ENCODE measurements at regions not wholly inside any gene's neighbourhood (a gene's known extent, or its start where the extent isn't known, plus 50 kb on each side); places are given as distances from the start of the nearest gene placed in this dataset.
"Not testable (repeated sequence)": the region's sequence is repeated elsewhere in the genome, so short reads cannot be mapped to it uniquely, and the experiment has no call there.

DNA sequence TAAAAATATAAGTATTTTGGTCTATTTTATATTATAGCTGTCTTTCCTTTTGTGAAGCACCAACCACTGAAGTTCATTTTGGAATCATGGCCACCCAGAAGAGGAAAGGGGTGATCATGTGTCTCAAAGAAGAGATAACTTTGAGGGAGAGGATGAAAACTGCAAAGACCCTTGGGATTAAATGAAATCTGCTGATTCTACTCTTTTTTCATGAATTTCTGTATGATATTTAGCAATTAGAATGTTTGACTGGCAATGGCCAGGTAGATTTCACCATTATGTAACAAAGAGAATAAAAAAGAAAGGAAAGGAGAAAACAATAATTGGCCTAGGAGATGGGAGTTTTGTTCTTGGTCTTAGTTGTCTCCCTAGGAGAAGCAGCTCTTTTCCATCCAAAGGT, 350.8 kb downstream of the EMP1 start:
- Histone ChIP-seq H3K27me3 (peaks cover 0 to 21% (median 17%) of the 10 kb centered on the region in 11 experiments; a peak in 18 of 22 replicates), H4K20me1 (no peaks in the 10 kb centered on the region), H3K27ac (no peak overlapping the region), H3K4me1 (no peaks in the 10 kb centered on the region), H3K4me3 (no peak overlapping the region), H3K4me2 (no peak overlapping the region), H3K9me3 (replicated peaks in 1 of 11) (peaks cover 0 to 7% (median 0%) of the 10 kb centered on the region in 11 experiments; a peak in 5 of 22 replicates), H3K9ac (no peak overlapping the region), H3K36me3 (no peaks in the 10 kb centered on the region)
- TF ChIP-seq Cebpa-rat (IDR thresholded peaks at IDR 0.05): no peak

GRCh38 chr12:13546231-13546630, 349.7 kb downstream of the EMP1 start:
- no peaks in the 10 kb centered on the region for H4K20me1 ChIP-seq
- H3K27me3 ChIP-seq: peaks cover 0 to 21% (median 17%) of the 10 kb centered on the region in 11 experiments; a peak in 18 of 22 replicates
- no peak overlapping the region for H3K4me3 ChIP-seq
- no peak for TF ChIP-seq Cebpa-rat (IDR thresholded peaks at IDR 0.05)
- no peak overlapping the region for H3K9ac ChIP-seq
- H3K4me1 ChIP-seq: peaks cover 0 to 7% (median 1%) of the 10 kb centered on the region in 10 experiments; a peak in 11 of 20 replicates
- H3K27ac ChIP-seq: no peak overlapping the region
- no peak overlapping the region for H3K4me2 ChIP-seq
- no peaks in the 10 kb centered on the region for H3K9me3 ChIP-seq (replicated peaks in 1 of 11)
- no peaks in the 10 kb centered on the region for H3K36me3 ChIP-seq

DNA sequence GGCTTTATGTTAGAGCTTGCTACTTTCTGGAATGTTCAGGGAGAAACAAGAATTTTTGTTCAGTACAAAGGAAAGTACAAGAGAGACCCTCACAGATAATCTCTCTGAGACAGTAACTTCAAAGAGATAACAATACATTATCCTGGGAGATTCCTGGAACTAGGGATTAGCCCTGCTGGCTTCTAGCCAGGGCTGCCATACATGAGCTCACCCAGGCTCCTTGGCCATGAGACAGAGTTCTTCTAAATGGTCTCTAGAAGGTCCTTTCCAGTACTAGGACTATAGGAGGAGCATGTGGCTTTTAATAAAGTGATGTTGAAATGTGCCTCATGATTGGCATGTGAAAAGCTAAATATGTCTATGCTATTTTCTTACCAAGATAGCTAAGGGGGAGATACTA, 342.5 kb downstream of the EMP1 start:
- no peaks in the 10 kb centered on the region for H3K9me3 ChIP-seq (replicated peaks in 1 of 11)
- no peaks in the 10 kb centered on the region for H3K27me3 ChIP-seq
- H3K27ac ChIP-seq: no peak overlapping the region
- no peak overlapping the region for H3K4me3 ChIP-seq
- no peaks in the 10 kb centered on the region for H3K36me3 ChIP-seq
- H3K9ac ChIP-seq: no peak overlapping the region
- TF ChIP-seq Cebpa-rat (IDR thresholded peaks at IDR 0.05): no peak
- no peaks in the 10 kb centered on the region for H4K20me1 ChIP-seq
- no peak overlapping the region for H3K4me2 ChIP-seq
- peaks cover 0 to 14% (median 8%) of the 10 kb centered on the region in 10 experiments; a peak in 12 of 20 replicates for H3K4me1 ChIP-seq

GRCh38 chr12:13538136-13538535, 341.6 kb downstream of the EMP1 start:
- Histone ChIP-seq H3K4me2 (no peak overlapping the region), H3K9ac (no peak overlapping the region), H3K36me3 (no peaks in the 10 kb centered on the region), H3K27ac (no peak overlapping the region), H3K9me3 (replicated peaks in 1 of 11) (no peaks in the 10 kb centered on the region), H3K4me1 (peaks cover 0 to 14% (median 8%) of the 10 kb centered on the region in 10 experiments; a peak in 12 of 20 replicates), H3K4me3 (no peak overlapping the region), H3K27me3 (no peaks in the 10 kb centered on the region), H4K20me1 (no peaks in the 10 kb centered on the region)
- no peak for TF ChIP-seq Cebpa-rat (IDR thresholded peaks at IDR 0.05)

- no peak for TF ChIP-seq Cebpa-rat (IDR thresholded peaks at IDR 0.05)
- no peaks in the 10 kb centered on the region for H4K20me1 ChIP-seq
- H3K36me3 ChIP-seq: no peaks in the 10 kb centered on the region
- H3K4me2 ChIP-seq: no peak overlapping the region
- no peak overlapping the region for H3K4me3 ChIP-seq
- H3K9ac ChIP-seq: no peak overlapping the region
- H3K9me3 ChIP-seq (replicated peaks in 1 of 11): no peaks in the 10 kb centered on the region
- no peak overlapping the region for H3K27ac ChIP-seq
- no peaks in the 10 kb centered on the region for H3K27me3 ChIP-seq
- H3K4me1 ChIP-seq: peaks cover 0 to 14% (median 8%) of the 10 kb centered on the region in 10 experiments; a peak in 12 of 20 replicates
These were observed 341.1 kb downstream of the EMP1 start for GRCh38 chr12:13537623-13538022.

DNA sequence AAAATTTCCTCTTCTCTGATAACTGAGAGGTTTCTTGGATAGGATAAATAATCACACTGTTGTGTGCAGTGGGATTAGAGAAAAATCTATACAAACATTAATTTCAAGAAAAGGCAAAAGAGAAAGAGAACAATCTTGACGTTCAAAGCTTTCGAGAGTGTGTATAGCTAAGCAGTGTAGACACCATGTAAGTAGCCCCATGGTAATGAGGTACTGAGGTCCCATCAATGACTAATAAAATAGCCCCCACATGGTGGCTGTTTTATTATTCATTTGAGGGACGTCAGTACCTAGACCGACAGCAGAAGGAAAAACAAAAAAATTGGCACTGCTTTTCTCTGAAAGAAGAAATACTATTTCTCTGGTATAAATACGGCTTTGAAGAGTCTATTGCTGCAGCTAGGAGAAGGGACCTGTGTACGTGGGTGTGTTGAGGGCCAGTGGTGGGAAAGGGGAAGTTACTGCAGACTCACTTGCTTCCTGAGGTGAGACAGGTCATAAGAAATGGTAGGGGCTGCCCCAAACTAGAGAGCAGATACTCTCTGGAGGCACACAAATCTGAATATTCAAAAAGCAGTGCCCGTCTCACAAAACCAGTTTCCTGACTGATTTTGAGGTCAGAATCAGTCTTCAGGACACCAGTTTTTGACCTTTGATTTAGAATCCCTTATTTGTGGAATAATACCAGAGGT, 339.8 kb downstream of the EMP1 start:
- Histone ChIP-seq H3K9ac (no peak overlapping the region), H4K20me1 (no peaks in the 10 kb centered on the region), H3K27me3 (no peaks in the 10 kb centered on the region), H3K36me3 (no peaks in the 10 kb centered on the region), H3K27ac (no peak overlapping the region), H3K4me2 (no peak overlapping the region), H3K9me3 (replicated peaks in 1 of 11) (no peaks in the 10 kb centered on the region), H3K4me1 (peaks cover 0 to 9% (median 8%) of the 10 kb centered on the region in 10 experiments; a peak in 12 of 20 replicates), H3K4me3 (no peak overlapping the region)
- TF ChIP-seq Cebpa-rat (IDR thresholded peaks at IDR 0.05): no peak

- Histone ChIP-seq H3K36me3 (no peaks in the 10 kb centered on the region), H4K20me1 (no peaks in the 10 kb centered on the region), H3K4me2 (no peak overlapping the region), H3K27ac (no peak overlapping the region), H3K4me3 (no peak overlapping the region), H3K9me3 (replicated peaks in 1 of 11) (no peaks in the 10 kb centered on the region), H3K27me3 (no peaks in the 10 kb centered on the region), H3K9ac (no peak overlapping the region), H3K4me1 (no peaks in the 10 kb centered on the region)
- no peak for TF ChIP-seq Cebpa-rat (IDR thresholded peaks at IDR 0.05)
These were observed 338.3 kb downstream of the EMP1 start for GRCh38 chr12:13534645-13535398.

DNA sequence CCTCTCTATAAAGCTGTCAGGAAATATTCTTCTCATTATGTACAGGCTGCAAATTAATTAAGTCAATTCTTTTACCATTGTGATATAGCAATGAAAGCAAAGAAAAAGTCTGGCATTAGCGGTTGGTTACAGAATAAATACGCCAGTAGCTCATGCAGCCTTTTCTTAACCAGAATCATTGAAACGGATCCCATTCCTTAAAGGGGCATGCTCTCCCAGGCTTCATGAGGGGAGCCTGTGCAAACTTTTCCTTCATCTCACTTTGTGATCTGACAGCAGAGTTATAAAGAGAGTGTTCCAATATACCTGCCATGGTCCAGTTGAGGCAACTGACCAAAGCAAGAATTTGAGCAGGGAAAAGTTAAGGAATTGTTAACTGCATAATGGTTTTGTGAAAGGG, 337.7 kb downstream of the EMP1 start:
- Histone ChIP-seq H3K4me2 (no peak overlapping the region), H3K9me3 (replicated peaks in 1 of 11) (no peaks in the 10 kb centered on the region), H3K27me3 (no peaks in the 10 kb centered on the region), H3K9ac (no peak overlapping the region), H3K4me3 (no peak overlapping the region), H3K36me3 (no peaks in the 10 kb centered on the region), H3K27ac (no peak overlapping the region), H4K20me1 (no peaks in the 10 kb centered on the region), H3K4me1 (no peaks in the 10 kb centered on the region)
- no peak for TF ChIP-seq Cebpa-rat (IDR thresholded peaks at IDR 0.05)

- Histone ChIP-seq H3K27ac (no peak overlapping the region), H3K27me3 (no peaks in the 10 kb centered on the region), H3K4me2 (no peak overlapping the region), H3K9ac (no peak overlapping the region), H3K36me3 (no peaks in the 10 kb centered on the region), H3K9me3 (replicated peaks in 1 of 11) (no peaks in the 10 kb centered on the region), H3K4me3 (no peak overlapping the region), H4K20me1 (no peaks in the 10 kb centered on the region), H3K4me1 (no peaks in the 10 kb centered on the region)
- TF ChIP-seq Cebpa-rat (IDR thresholded peaks at IDR 0.05): no peak
These were observed 334.4 kb downstream of the EMP1 start for GRCh38 chr12:13530966-13531365.

DNA sequence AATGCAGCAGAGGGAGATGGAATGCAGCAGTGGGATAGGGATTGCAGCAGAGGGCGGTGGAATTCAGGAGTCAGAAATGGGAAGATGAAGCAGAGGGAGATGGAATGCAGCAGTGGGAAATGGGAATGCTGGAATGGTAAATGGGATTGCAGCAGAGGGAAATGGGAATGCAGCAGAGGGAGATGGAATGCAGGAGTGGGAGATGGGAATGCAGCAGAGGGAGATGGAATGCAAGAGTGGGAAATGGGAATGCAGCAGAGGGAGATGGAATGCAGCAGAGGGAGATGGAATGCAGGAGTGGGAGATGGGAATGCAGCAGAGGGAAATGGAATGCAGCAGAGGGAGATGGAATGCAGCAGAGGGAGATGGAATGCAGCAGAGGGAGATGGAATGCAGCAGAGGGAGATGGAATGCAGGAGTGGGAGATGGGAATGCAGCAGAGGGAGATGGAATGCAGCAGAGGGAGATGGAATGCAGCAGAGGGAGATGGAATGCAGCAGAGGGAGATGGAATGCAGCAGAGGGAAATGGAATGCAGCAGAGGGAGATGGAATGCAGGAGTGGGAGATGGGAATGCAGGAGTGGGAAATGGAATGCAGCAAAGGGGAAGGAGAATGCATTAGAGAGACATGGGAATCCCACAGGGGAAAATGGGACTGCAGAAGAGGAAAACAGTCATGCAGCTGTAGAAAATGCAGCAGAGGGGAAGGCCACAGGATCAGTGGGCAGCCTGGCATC, 329.8 kb downstream of the EMP1 start:
- not testable (repeated sequence) for H3K4me1 ChIP-seq; H3K9ac ChIP-seq; H3K9me3 ChIP-seq (replicated peaks in 1 of 11); H3K27me3 ChIP-seq; H3K27ac ChIP-seq; H3K4me3 ChIP-seq; H3K4me2 ChIP-seq; H3K36me3 ChIP-seq; H4K20me1 ChIP-seq

Measured in BLaER1 treated with 17β-estradiol and CSF1 and Interleukin-3, amounts not matched to agents 10 nM and 100 nM (cell line).